Choroid plexus epithelial cell (primary cell): ENCODE measurements at regions not wholly inside any gene's neighbourhood (a gene's known extent, or its start where the extent isn't known, plus 50 kb on each side); places are given as distances from the start of the nearest gene placed in this dataset.

Experiments
- DNase-seq: peaks from one replicate; pipeline ENCODE4 v3.0.0-alpha.2; 2010; ENCODE audit warnings: low read depth
- H3K4me3 ChIP-seq: 2 replicates; pipeline ENCODE4 v1.5.1; 2011; ENCODE audit warnings: low read depth, mild to moderate bottlenecking, control low read depth, low read length, moderate library complexity
- TF ChIP-seq, protein P1 (sequence below): conservative IDR thresholded peaks from 2 replicates; pipeline ENCODE4 v1.5.1; 2011; ENCODE audit warnings: low read depth, mild to moderate bottlenecking, control low read depth, inconsistent platforms, low read length, moderate library complexity

DNA sequence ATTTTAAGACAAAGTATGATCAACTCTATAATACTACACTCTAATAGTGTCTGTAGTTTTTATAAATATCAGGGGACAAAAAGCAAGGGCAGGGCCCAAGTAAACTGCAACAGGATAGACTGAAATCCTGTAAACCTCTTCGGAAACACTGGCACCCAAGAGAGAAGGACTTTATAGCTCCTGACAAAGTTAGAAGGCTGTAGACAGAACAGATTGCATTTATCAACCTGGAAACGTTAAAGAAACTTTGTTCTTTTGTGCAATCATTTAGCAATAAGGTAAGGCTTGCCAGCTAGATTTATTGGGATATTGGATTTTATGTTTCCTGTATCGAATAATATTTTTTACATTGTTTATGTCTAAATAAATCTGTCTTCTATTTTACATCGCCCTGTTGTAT, 91.8 kb upstream of the MAN2A1 start:
- TF ChIP-seq, protein P1, sequence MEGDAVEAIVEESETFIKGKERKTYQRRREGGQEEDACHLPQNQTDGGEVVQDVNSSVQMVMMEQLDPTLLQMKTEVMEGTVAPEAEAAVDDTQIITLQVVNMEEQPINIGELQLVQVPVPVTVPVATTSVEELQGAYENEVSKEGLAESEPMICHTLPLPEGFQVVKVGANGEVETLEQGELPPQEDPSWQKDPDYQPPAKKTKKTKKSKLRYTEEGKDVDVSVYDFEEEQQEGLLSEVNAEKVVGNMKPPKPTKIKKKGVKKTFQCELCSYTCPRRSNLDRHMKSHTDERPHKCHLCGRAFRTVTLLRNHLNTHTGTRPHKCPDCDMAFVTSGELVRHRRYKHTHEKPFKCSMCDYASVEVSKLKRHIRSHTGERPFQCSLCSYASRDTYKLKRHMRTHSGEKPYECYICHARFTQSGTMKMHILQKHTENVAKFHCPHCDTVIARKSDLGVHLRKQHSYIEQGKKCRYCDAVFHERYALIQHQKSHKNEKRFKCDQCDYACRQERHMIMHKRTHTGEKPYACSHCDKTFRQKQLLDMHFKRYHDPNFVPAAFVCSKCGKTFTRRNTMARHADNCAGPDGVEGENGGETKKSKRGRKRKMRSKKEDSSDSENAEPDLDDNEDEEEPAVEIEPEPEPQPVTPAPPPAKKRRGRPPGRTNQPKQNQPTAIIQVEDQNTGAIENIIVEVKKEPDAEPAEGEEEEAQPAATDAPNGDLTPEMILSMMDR = no peak
- no peak for DNase-seq
- no peak overlapping the region for H3K4me3 ChIP-seq

DNA sequence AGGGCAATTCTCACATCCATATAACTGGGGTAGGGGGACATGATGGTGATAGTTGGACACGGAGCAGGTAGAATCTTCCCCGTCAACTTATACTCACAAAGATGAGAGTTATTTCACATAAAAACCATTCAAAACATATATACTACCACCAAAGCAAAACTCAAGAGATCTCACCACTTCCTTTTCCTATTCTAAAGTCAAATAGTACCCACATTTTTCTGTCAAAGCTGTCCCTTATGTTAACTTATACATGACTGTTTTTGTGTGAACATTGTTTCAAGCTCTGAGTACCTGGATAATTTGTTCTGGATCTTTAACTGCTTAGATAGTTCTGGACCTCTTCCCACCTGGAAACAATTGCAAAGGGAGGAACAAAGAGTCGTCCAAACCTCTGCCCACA, 95.5 kb upstream of the MAN2A1 start:
- TF ChIP-seq, protein P1 = no peak
- DNase-seq = no peak
- H3K4me3 ChIP-seq = no peak overlapping the region

DNA sequence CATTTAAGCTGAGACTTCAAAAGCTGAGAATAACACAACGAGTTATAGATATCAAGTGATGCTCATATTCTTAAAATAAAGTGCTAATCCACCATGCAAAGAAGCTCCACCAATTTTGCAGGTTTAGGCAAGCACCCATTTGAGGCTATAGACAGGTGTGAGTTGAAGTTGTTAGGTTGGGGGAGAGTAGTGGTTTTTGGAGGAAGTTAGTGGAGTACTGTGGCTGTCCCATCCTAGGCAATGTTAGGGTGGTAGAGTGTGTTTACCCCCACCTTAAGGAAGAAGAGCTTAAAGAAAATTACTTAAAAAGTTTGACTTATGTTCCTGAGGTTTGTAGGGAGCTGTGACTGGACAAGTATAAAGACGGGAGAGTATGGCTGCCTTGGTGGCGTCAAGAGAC, 98.9 kb upstream of the MAN2A1 start:
- TF ChIP-seq, protein P1 = no peak
- no peak overlapping the region for H3K4me3 ChIP-seq
- DNase-seq = no peak

DNA sequence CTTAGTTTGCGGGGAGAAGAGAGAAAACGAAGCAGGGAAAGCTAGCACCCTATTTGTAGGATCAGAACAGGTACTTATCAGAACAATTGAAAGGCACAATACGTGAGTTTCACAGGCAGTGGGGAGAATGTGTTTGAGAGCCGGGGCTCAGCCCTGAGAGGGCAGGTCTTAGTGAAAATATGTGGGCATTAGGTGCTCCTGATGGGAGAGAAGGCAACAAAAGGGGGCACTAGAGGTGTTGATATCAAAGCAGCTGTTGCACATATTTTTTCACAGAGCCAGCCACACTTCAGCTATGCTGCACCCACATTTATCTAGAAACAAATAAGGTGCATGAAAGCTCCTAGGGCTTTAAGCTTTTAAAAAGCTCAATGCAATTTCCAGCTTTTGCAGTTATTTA, 99.7 kb upstream of the MAN2A1 start:
- H3K4me3 ChIP-seq = no peak overlapping the region
- peak; percentile 22 for DNase-seq
- TF ChIP-seq, protein P1 = peak; percentile 14

DNA sequence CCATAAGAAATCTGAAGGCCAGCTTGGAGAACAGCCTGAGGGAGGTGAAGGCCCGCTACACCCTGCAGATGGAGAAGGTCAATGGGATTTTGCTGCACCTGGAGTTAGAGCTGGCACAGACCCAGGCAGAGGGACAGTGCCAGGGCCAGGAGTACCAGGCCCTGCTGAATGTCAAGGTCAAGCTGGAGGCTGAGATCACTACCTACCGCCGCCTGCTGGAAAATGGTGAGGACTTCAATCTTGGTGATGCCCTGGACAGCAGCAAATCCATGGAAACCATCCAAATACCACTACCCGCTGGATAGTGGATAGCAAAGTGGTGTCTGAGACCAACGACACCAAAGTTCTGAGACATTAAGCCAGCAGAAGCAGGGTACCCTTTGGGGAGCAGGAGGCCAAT, 100.5 kb upstream of the MAN2A1 start:
- no peak overlapping the region for H3K4me3 ChIP-seq
- TF ChIP-seq, protein P1 = no peak
- DNase-seq = no peak

DNA sequence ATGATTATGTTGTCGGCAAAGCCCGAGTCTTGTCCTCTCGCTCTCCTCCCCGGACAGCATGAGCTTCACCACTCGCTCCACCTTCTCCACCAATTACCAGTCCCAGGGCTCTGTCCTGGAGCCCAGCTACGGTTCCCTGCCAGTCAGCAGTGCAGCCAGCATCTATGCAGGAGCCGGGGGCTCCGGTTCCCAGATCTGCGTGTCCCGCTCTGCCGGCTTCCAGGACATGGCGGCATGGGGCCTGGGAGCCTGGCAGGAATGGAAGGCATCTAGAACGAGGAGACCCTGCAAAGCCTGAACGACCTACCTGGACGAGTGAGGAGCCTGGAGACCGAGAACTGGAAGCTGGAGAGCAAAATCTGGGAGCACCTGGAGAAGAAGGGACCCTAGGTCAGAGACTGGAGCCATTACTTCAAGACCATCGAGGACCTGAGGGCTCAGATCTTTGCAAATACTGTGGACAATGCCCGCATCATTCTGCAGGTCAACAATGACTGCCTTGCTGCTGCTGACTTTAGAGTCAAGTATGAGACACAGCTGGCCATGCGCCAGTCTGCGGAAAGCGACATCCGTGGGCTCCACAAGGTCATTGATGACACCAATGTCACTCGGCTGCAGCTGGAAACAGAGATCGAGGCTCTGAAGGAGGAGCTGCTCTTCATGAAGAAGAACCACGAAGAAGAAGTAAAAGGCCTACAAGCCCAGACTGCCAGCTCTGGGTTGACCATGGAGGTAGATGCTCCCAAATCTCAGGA, 101.3 kb upstream of the MAN2A1 start:
- no peak overlapping the region for H3K4me3 ChIP-seq
- TF ChIP-seq, protein P1 = no peak
- no peak for DNase-seq

DNA sequence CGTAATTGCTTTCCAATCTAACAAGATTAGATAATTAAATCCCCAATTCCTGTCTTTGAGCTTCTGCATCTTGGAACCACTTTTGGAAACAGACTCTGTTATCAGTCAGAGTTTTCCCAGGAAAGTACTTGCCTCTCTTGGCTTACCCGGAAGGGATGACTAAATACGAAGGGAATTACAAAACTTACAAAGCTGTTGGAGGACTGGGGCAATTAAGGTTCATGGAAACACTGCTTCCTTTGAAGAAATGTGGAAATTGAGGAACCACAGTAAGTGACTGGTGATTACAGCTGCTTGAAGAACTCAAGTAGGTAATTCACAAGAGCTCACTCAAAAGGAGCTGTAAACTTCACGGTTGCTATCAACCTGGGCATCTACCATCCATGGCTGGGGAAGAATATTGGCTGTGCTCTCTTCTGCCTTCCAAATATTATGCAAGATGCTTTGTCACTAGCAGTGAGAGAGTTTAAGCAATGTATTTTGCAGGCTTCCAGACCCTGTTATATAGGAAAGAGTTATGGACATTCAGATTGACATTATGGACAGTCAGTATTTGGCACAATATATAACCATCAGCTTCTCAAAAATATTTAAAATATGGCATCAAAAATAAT, 104.6 kb upstream of the MAN2A1 start:
- no peak for DNase-seq
- TF ChIP-seq, protein P1 = no peak

More for the DNA sequence above, 104.6 kb upstream of the MAN2A1 start:
- H3K4me3 ChIP-seq = no peak overlapping the region
